NCI-H1694 treated with DMSO at 0.1 percent for 48 hours (cell line): ENCODE measurements at regions not wholly inside any gene's neighbourhood (a gene's known extent, or its start where the extent isn't known, plus 50 kb on each side); places are given as distances from the start of the nearest gene placed in this dataset.

Experiments used
- DNase-seq: peaks from one replicate; lab custom pipeline; 2025; lab: John Stamatoyannopoulos, UW

- no peak for DNase-seq
Observed at GRCh38 chr6:44679438-44680201, 292.1 kb downstream of the CDC5L start.

GRCh38 chr6:44680202-44680720 is 292.8 kb downstream of the CDC5L start:
- DNase-seq, result no peak

GRCh38 chr6:44681761-44682160 is 294.3 kb downstream of the CDC5L start:
- no peak for DNase-seq

GRCh38 chr6:44682280-44682679 is 294.8 kb downstream of the CDC5L start:
- no peak for DNase-seq

GRCh38 chr6:44682987-44683779 is 295.7 kb downstream of the CDC5L start:
- no peak for DNase-seq

GRCh38 chr6:44685213-44685612 is 297.7 kb downstream of the CDC5L start:
- DNase-seq, result no peak

- no peak for DNase-seq
Observed at GRCh38 chr6:44696099-44696498, 308.6 kb downstream of the CDC5L start.

- DNase-seq, result no peak
Observed at GRCh38 chr6:44696686-44697085, 309.2 kb downstream of the CDC5L start.

- DNase-seq, result no peak
Observed at GRCh38 chr6:44697327-44697726, 309.8 kb downstream of the CDC5L start.

- DNase-seq, result no peak
Observed at GRCh38 chr6:44698602-44699001, 311.1 kb downstream of the CDC5L start.

GRCh38 chr6:44699082-44699481 is 311.6 kb downstream of the CDC5L start:
- no peak for DNase-seq

- DNase-seq, result no peak
Observed at GRCh38 chr6:44699851-44700250, 312.3 kb downstream of the CDC5L start.

GRCh38 chr6:44700422-44700821 is 312.9 kb downstream of the CDC5L start:
- DNase-seq, result no peak

- DNase-seq, result no peak
Observed at GRCh38 chr6:44701038-44701636, 313.6 kb downstream of the CDC5L start.

GRCh38 chr6:44701637-44702101 is 314.2 kb downstream of the CDC5L start:
- DNase-seq, result no peak

- DNase-seq, result no peak
Observed at GRCh38 chr6:44702292-44702691, 314.8 kb downstream of the CDC5L start.

- no peak for DNase-seq
Observed at GRCh38 chr6:44704240-44705150, 317.0 kb downstream of the CDC5L start.

GRCh38 chr6:44705596-44705995 is 318.1 kb downstream of the CDC5L start:
- no peak for DNase-seq

GRCh38 chr6:44706011-44706410 is 318.5 kb downstream of the CDC5L start:
- no peak for DNase-seq

GRCh38 chr6:44708208-44708607 is 320.7 kb downstream of the CDC5L start:
- DNase-seq, result no peak

- DNase-seq, result no peak
Observed at GRCh38 chr6:44712353-44713111, 325.0 kb downstream of the CDC5L start.
